H1 (cell line): ENCODE measurements at regions not wholly inside any gene's neighbourhood (a gene's known extent, or its start where the extent isn't known, plus 50 kb on each side); places are given as distances from the start of the nearest gene placed in this dataset.
"Not testable (repeated sequence)": the region's sequence is repeated elsewhere in the genome, so short reads cannot be mapped to it uniquely, and the experiment has no call there.

Experiments
- CTCF ChIA-PET: fragments of 300-600 bp; sonication (Branson Sonifier 250); formaldehyde crosslinking; loops from one replicate; lab custom pipeline; 2021; ENCODE audit not compliant: partially characterized antibody; lab: Charles Lee
- POLR2A ChIA-PET: fragments of 300-600 bp; sonication (Branson Sonifier 250); formaldehyde crosslinking; loops from one replicate; lab custom pipeline; 2021; ENCODE audit warnings: inconsistent platforms; ENCODE audit not compliant: partially characterized antibody; lab: Charles Lee
- DNase-seq, 2 experiments: peaks; one replicate each; pipeline versions ENCODE4 v3.0.0 to v3.0.0-alpha.2; 2010 to 2022; ENCODE audit warnings: low spot score in 2 of 2, low read depth in 1 of 2, mixed read lengths in 1 of 2
- FAIRE-seq: peaks from 2 replicates; lab custom pipeline; 2011; peaks lifted over from hg19 to GRCh38; lab: Jason Lieb, UNC
- H2AFZ ChIP-seq: 2 replicates; pipeline ENCODE4 v1.8.1; 2012; ENCODE audit warnings: low read length, inconsistent platforms
- H2AK5ac ChIP-seq: 2 replicates; pipeline ENCODE4 v1.6.1; 2013; ENCODE audit warnings: low read depth, low read length
- H2BK120ac ChIP-seq: replicated peaks from 2 replicates; pipeline ENCODE3; 2013; ENCODE audit warnings: low read depth, low read length, inconsistent platforms
- H2BK12ac ChIP-seq: 2 replicates; pipeline ENCODE4 v1.6.1; 2013; ENCODE audit warnings: low read depth, low read length
- H2BK15ac ChIP-seq: 2 replicates; pipeline ENCODE4 v1.6.1; 2013; ENCODE audit warnings: low read length
- H2BK20ac ChIP-seq: 2 replicates; pipeline ENCODE4 v1.6.1; 2013; ENCODE audit warnings: low read length
- H2BK5ac ChIP-seq: 2 replicates; pipeline ENCODE4 v1.6.1; 2013; ENCODE audit warnings: low read depth, low read length
- H3K14ac ChIP-seq: 2 replicates; pipeline ENCODE4 v1.6.1; 2013; ENCODE audit warnings: inconsistent platforms; ENCODE audit not compliant: insufficient read length
- H3K18ac ChIP-seq: 2 replicates; pipeline ENCODE4 v1.6.1; 2013; ENCODE audit warnings: low read length; ENCODE audit errors: extremely low read depth
- H3K23ac ChIP-seq: 2 replicates; pipeline ENCODE4 v1.6.1; 2013; ENCODE audit warnings: inconsistent platforms; ENCODE audit not compliant: insufficient read length
- H3K23me2 ChIP-seq: 2 replicates; pipeline ENCODE4 v1.6.1; 2013; ENCODE audit warnings: low read depth, low read length
- H3K27ac ChIP-seq: 2 replicates; pipeline ENCODE4 v1.6.1; 2011; ENCODE audit warnings: low read depth, low read length, inconsistent platforms
- H3K27me3 ChIP-seq, 4 experiments: replicated peaks in 1 of 4; 1 replicate in 1 of 4; 2 replicates in 3 of 4; pipeline versions ENCODE4 v1.6.1 to v1.8.1; 2011 to 2013; ENCODE audit warnings: low read length in 3 of 4, mild to moderate bottlenecking in 3 of 4, inconsistent platforms in 2 of 4, mixed read lengths in 2 of 4, moderate library complexity in 1 of 4; ENCODE audit not compliant: control insufficient read depth in 3 of 4, insufficient read depth in 3 of 4; ENCODE audit errors: extremely low read depth in 1 of 4
- H3K36me3 ChIP-seq, 4 experiments: 2 replicates each; pipeline versions ENCODE4 v1.6.1 to v1.8.1; 2011 to 2013; ENCODE audit warnings: mild to moderate bottlenecking in 4 of 4, low read length in 3 of 4, moderate library complexity in 2 of 4, control low read depth in 1 of 4, inconsistent platforms in 1 of 4; ENCODE audit not compliant: insufficient read depth in 4 of 4, control insufficient read depth in 2 of 4
- H3K4ac ChIP-seq: replicated peaks from 2 replicates; pipeline ENCODE3; 2013; ENCODE audit warnings: low read length, low read depth, mixed read lengths, inconsistent platforms; ENCODE audit not compliant: insufficient read length
- H3K4me1 ChIP-seq, 4 experiments: replicated peaks in 1 of 4; 1 replicate in 1 of 4; 2 replicates in 3 of 4; pipeline versions ENCODE4 v1.6.1 to v1.8.1; 2011 to 2013; ENCODE audit warnings: low read length in 3 of 4, inconsistent platforms in 2 of 4, mixed read lengths in 1 of 4; ENCODE audit not compliant: insufficient read depth in 4 of 4, control insufficient read depth in 3 of 4
- H3K4me2 ChIP-seq, 2 experiments: 2 replicates each; pipeline versions ENCODE4 v1.6.1 to v1.8.1; 2011 to 2013; ENCODE audit warnings: low read depth in 2 of 2, low read length in 2 of 2, control low read depth in 1 of 2, inconsistent platforms in 1 of 2, mild to moderate bottlenecking in 1 of 2; ENCODE audit not compliant: insufficient read depth in 1 of 2
- H3K4me3 ChIP-seq, 4 experiments: fragments of 200-600, 300-600 bp in 1 of 4; sonication (generic), shearing (Covaris generic), sonication (Bioruptor Twin) in 1 of 4; 2 replicates each; pipeline versions ENCODE4 v1.5.1 to v1.8.1; 2011 to 2016; ENCODE audit warnings: low read length in 4 of 4, low read depth in 3 of 4, control low read depth in 2 of 4, inconsistent platforms in 2 of 4, mild to moderate bottlenecking in 2 of 4, mixed read lengths in 1 of 4, moderate library complexity in 1 of 4; ENCODE audit not compliant: insufficient read depth in 2 of 4; ENCODE audit errors: extremely low read depth in 1 of 4
- H3K56ac ChIP-seq: replicated peaks from 2 replicates; pipeline ENCODE3; 2013; ENCODE audit warnings: low read depth, mild to moderate bottlenecking, mixed read lengths, low read length, inconsistent platforms; ENCODE audit not compliant: insufficient read length
- H3K79me1 ChIP-seq: 2 replicates; pipeline ENCODE4 v1.6.1; 2013; ENCODE audit warnings: low read depth, low read length, control low read depth
- H3K79me2 ChIP-seq, 2 experiments: 2 replicates each; pipeline versions ENCODE4 v1.6.1 to v1.8.1; 2012 to 2013; ENCODE audit warnings: low read length in 2 of 2, mild to moderate bottlenecking in 2 of 2, inconsistent platforms in 1 of 2; ENCODE audit not compliant: insufficient read depth in 2 of 2, control insufficient read depth in 1 of 2
- H3K9ac ChIP-seq, 4 experiments: replicated peaks in 1 of 4; 1 replicate in 1 of 4; 2 replicates in 3 of 4; pipeline versions ENCODE4 v1.6.1 to v1.8.1; 2011 to 2013; ENCODE audit warnings: low read depth in 3 of 4, low read length in 3 of 4, control low read depth in 2 of 4, mild to moderate bottlenecking in 2 of 4, moderate library complexity in 2 of 4, inconsistent platforms in 1 of 4; ENCODE audit errors: extremely low read depth in 1 of 4
- H3K9me3 ChIP-seq, 2 experiments: 2 replicates each; pipeline versions ENCODE4 v1.6.1 to v1.8.1; 2012 to 2013; ENCODE audit warnings: mild to moderate bottlenecking in 2 of 2, moderate library complexity in 2 of 2, control low read depth in 1 of 2, inconsistent platforms in 1 of 2, low read depth in 1 of 2, low read length in 1 of 2, mixed read lengths in 1 of 2; ENCODE audit not compliant: insufficient read depth in 2 of 2
- H4K20me1 ChIP-seq, 2 experiments: replicated peaks in 1 of 2; 2 replicates each; pipeline versions ENCODE3 to v1.8.1; 2011 to 2013; ENCODE audit warnings: inconsistent platforms in 2 of 2, low read length in 2 of 2, mild to moderate bottlenecking in 1 of 2; ENCODE audit not compliant: insufficient read depth in 2 of 2, control insufficient read depth in 1 of 2
- H4K5ac ChIP-seq: 2 replicates; pipeline ENCODE4 v1.6.1; 2013; ENCODE audit warnings: low read length, low read depth, mixed read lengths, inconsistent platforms; ENCODE audit not compliant: insufficient read length
- H4K8ac ChIP-seq: 2 replicates; pipeline ENCODE4 v1.8.0; 2013; ENCODE audit warnings: mild to moderate bottlenecking, moderate library complexity, low read length, inconsistent platforms; ENCODE audit not compliant: insufficient read depth; ENCODE audit errors: extremely low read depth
- H4K91ac ChIP-seq: replicated peaks from 2 replicates; pipeline ENCODE3; 2013; ENCODE audit warnings: low read length, mixed read lengths, inconsistent platforms; ENCODE audit not compliant: insufficient read length
- WGBS, 2 experiments: shearing (Covaris generic) in 1 of 2; methylation state at CpG; one replicate each; pipeline versions ENCODE4 v1.1.6 to v1.1.7; 2013 to 2015; ENCODE audit warnings: low lambda C conversion rate in 2 of 2, mixed read lengths in 2 of 2, inconsistent platforms in 1 of 2, low coverage in 1 of 2, missing lambda C conversion rate in 1 of 2; ENCODE audit not compliant: insufficient replicate concordance in 2 of 2, insufficient coverage in 1 of 2, insufficient read length in 1 of 2; ENCODE audit errors: extremely low coverage in 1 of 2, missing lambda C conversion rate in 1 of 2; 5-methylcytosine and 5-hydroxymethylcytosine counted together

GRCh38 chr1:121073852-121074251 is 110.3 kb downstream of the FAM72B start:
- H3K4me1 ChIP-seq, CTCF ChIA-PET, H2AK5ac ChIP-seq, H2BK15ac ChIP-seq, H3K23me2 ChIP-seq, H3K18ac ChIP-seq, POLR2A ChIA-PET, H3K79me1 ChIP-seq, H3K79me2 ChIP-seq, H3K23ac ChIP-seq, H3K4me3 ChIP-seq, H3K36me3 ChIP-seq, H4K20me1 ChIP-seq, H2BK5ac ChIP-seq, H4K5ac ChIP-seq, H2AFZ ChIP-seq, H3K4me2 ChIP-seq, H2BK120ac ChIP-seq, DNase-seq, H3K14ac ChIP-seq, H3K9ac ChIP-seq, H4K8ac ChIP-seq, H3K56ac ChIP-seq, H2BK12ac ChIP-seq, H4K91ac ChIP-seq, H2BK20ac ChIP-seq, H3K9me3 ChIP-seq, H3K27ac ChIP-seq, H3K27me3 ChIP-seq, FAIRE-seq, H3K4ac ChIP-seq: not testable (repeated sequence)
- WGBS, 2 experiments: no CpG with 5 or more reads among the region's 1 CpG

GRCh38 chr1:121075254-121075805 is 108.8 kb downstream of the FAM72B start:
- WGBS, 2 experiments: 100% methylated on average over 2 of the region's 3 CpGs; no CpG with 5 or more reads in 1 of the 2 experiments
- H2BK5ac ChIP-seq, H3K23me2 ChIP-seq, H2BK12ac ChIP-seq, H3K79me1 ChIP-seq, H2BK120ac ChIP-seq, H3K4me3 ChIP-seq, POLR2A ChIA-PET, H3K14ac ChIP-seq, H2AK5ac ChIP-seq, H3K4me2 ChIP-seq, H2AFZ ChIP-seq, H4K5ac ChIP-seq, FAIRE-seq, H3K56ac ChIP-seq, H4K20me1 ChIP-seq, H2BK20ac ChIP-seq, H3K9ac ChIP-seq, H3K36me3 ChIP-seq, H3K27me3 ChIP-seq, H3K79me2 ChIP-seq, CTCF ChIA-PET, H3K23ac ChIP-seq, H3K4ac ChIP-seq, H2BK15ac ChIP-seq, H3K9me3 ChIP-seq, H4K91ac ChIP-seq, H3K18ac ChIP-seq, H3K4me1 ChIP-seq, H4K8ac ChIP-seq, DNase-seq, H3K27ac ChIP-seq: not testable (repeated sequence)
